NCI-H526 treated with DMSO at 0.1 percent for 48 hours (cell line): ENCODE measurements at regions not wholly inside any gene's neighbourhood (a gene's known extent, or its start where the extent isn't known, plus 50 kb on each side); places are given as distances from the start of the nearest gene placed in this dataset.

Experiments
- DNase-seq: peaks from one replicate; lab custom pipeline; 2025; lab: John Stamatoyannopoulos, UW

DNA sequence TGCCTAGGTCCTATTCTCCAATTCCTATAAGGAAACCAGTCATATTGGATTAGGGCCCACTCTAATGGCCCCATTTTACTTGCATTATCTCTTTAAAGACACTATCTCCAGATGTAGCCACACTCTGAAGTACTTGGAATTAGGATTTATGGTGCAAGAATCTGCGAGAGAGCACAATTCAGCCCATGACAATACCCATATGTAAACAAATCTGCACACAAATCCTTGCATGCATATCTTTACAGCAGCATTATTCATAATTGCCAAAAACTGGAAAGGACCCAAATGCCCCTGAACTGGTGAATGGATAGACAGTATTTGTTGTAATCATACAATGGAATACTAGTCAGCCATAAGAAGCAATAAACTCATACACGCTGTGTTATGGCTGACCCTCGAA is 229.8 kb upstream of the ADAMTS5 start:
- DNase-seq, result no peak

DNA sequence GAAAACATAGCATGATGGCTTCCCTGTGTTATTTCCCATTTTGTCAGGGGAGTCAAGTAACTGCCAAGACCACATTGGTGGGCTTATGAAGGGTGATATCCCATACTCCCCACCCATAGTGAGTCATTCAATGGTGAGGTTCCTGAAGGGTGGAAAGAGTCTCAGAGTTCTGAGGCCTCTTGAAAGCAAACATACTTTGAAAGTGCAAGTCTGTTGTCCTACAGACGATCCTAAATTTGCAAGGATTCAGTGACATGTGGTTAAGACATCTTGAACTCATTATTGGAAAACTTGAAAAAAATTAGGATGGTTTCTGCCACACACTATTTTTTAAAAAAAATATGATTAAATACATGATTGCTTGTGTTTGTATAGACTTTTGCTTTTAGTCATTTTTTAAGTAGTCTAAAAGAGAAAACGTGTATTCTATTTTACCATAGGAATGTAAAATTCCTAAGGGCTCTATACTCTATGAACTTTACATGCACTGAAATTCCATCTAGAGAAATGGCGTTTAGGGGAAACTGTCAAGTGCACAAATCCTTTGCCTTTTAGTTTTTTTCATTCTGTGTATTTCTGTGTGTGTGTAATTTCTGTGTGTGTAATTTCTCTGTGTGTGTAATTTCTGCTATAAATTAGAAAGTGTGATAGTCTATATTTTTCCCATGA is 225.5 kb upstream of the ADAMTS5 start:
- no peak for DNase-seq

DNA sequence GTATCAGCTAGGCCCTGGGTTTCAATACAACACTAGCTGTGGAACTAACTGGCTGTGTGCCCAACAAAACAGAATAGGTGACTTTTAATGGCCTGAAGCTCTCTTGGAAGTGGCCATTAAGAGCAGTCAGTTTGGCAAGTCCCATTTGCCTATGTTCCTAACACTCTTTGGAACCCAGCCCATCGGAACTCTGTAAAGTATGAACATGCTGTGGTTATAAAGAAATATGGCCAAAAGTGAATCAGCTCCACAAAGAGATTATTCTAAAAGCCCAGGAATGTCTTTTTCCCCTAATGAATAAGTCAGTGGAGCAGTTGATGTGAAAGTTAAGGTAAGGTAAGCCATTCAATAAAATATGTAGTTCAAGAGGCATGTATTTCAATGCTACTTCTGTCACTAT is 223.7 kb upstream of the ADAMTS5 start:
- DNase-seq, result no peak

GRCh38 chr21:27189870-27190269 is 223.0 kb upstream of the ADAMTS5 start:
- DNase-seq, result no peak

DNA sequence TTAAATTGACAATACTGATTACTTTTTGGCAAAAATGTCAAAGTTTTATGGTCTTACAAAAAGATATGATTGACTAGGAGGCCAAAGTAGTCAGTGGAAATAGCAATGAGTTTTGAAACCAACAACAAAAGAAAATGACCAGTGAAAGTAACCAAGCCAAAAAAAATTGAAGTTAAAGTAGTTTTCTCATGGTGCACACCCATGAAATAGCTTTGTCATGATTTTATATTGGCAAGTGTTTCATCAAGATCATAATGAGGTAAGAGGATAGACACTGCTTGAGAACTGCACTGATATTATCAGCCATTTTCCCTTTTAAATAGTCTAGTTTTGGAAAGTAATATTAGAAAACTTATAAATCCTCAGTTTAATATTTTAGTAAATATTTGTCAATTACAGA is 206.2 kb upstream of the ADAMTS5 start:
- DNase-seq, result no peak

DNA sequence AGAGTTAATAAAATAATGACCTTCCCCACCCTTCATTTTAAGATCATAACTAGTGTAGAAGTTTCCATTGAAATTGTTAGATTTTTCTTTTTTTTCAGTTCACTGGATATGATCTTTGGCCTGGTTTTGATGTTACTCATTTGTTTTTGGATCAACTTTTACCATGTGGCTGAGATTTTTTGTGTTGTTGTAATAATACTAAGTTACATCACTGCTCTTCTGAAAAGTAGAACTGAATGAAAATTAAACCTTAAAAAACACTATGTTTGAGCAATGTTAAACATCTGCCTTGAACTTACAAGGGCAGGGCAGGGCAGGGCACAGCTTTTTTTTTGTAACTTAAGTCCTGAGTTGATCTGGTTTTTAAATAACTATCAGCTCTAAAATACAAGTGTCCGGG is 204.8 kb upstream of the ADAMTS5 start:
- no peak for DNase-seq

- DNase-seq, result no peak
Observed at GRCh38 chr21:27168084-27168483, 201.2 kb upstream of the ADAMTS5 start.

GRCh38 chr21:27164208-27165177 is 197.6 kb upstream of the ADAMTS5 start:
- DNase-seq, result no peak

DNA sequence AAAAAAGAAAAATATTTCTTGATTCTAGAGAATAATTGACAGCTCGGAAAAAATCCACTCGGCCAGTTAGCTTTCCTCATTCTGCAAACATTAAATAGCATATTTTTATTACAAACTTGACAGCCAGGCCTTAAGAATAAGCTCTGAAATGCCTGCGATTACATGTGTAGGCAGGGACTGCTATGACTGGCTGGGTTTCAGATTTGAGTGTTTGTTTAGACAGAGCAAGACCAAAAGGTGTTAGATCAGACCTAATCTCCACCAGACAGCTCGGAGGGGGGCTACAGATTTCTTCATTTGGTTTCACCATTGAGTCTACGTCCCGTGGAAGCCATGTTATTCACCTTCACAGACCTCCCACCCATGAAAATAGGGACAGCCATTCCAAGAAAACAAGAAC is 192.1 kb upstream of the ADAMTS5 start:
- no peak for DNase-seq

GRCh38 chr21:27157097-27157496 is 190.2 kb upstream of the ADAMTS5 start:
- DNase-seq, result no peak

DNA sequence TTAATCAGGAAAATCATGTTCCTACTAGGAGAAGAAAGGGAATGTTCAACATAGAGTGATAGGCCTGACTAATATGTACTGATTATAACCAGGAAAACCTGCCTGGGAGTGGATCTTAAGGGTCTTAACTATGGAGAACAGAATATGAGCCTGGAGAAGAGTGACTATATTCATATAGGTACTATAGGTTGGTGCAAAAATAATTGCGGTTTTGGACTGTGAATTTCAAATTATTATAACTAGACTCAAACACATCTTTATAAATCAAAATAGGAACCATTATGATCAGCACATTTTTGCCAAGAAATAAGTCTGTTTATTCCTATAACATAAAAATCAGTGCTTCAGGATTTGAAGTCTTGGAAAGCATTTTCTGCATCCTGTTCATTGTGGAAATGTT is 189.8 kb upstream of the ADAMTS5 start:
- no peak for DNase-seq

- no peak for DNase-seq
Observed at GRCh38 chr21:27155130-27155500, 188.2 kb upstream of the ADAMTS5 start.

DNA sequence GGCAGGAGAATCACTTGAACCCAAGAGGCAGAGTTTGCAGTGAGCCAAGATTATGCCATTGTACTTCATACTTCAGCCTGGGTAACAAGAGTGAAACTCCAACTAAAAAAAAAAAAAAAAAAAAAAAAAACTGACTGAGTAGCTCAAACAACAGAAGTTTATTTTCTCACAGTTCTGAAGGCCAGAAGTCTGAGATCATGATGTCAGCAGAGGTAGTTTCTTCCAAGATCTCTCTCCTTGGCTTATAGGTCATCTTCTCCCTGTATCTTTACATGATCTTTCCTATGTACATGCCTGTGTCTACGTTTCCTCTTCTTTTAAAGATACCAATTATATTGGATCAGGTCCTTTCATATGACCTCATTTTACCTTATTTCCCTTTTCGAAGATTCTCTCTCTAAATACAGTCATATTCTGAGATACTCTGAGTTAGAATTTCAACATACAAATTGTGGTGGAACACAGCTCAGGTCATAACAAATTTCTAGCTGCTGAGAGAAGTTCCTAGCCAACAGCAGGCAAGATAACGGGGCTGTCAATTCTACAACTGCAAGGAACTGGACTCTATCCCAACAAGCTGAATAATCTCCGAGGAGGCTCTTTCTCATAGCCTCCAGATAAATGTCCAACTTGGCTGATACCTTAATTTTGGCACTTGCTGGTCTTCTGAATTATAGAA is 187.7 kb upstream of the ADAMTS5 start:
- DNase-seq, result no peak

DNA sequence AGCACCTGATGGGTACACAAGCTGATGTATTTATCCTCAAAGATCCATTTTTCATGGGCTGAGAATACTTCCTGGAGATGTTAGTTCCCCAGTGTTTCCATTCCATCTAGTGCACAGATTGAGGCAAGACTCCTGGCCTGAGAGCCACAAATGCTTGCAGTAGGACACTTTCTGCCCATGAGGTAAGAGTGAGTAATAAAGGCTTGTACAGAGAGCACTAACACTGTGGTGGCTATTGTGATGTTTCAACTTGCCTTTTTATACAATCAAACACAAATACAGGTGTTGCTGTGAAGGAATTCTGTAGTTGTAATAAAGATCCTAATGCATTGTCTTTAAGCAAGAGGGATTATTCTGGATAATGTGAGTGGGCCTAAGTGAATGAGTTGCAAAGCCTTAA is 186.1 kb upstream of the ADAMTS5 start:
- DNase-seq, result no peak

GRCh38 chr21:27149034-27149433 is 182.1 kb upstream of the ADAMTS5 start:
- no peak for DNase-seq

- no peak for DNase-seq
Observed at GRCh38 chr21:27146268-27146667, 179.4 kb upstream of the ADAMTS5 start.

DNA sequence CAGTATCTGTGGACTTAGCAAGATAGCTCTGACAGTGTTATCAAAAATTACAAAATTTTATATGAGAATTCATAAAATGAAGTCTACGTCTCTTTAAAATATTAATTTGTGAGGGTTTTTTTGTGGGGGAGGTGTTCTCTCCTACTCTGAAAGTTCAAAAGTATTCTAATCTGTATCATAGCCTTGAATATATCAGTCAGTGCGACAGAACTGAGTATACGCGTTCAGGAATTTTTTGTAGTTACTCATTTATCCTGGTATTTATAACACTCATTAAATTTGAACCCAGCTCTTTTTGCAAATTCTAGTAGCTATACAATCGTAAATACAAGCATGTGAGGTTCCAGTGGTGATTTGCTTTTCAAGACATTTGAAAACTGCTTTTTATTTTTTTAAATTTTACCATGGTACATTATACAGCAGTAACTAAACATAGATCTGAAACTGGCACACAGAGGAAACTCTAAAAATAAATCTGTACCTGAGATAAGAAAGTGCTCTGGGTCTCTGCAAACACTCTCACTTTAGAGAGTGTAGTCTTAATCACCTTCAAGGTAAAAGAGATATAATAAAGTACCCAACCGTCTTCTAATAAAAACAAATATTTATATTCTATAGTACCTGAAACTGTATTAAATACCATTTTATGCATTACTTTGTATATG is 178.4 kb upstream of the ADAMTS5 start:
- DNase-seq, result no peak

- DNase-seq, result no peak
Observed at GRCh38 chr21:27143476-27143875, 176.6 kb upstream of the ADAMTS5 start.

GRCh38 chr21:27139526-27139925 is 172.6 kb upstream of the ADAMTS5 start:
- no peak for DNase-seq

- no peak for DNase-seq
Observed at GRCh38 chr21:27134516-27134915, 167.6 kb upstream of the ADAMTS5 start.

DNA sequence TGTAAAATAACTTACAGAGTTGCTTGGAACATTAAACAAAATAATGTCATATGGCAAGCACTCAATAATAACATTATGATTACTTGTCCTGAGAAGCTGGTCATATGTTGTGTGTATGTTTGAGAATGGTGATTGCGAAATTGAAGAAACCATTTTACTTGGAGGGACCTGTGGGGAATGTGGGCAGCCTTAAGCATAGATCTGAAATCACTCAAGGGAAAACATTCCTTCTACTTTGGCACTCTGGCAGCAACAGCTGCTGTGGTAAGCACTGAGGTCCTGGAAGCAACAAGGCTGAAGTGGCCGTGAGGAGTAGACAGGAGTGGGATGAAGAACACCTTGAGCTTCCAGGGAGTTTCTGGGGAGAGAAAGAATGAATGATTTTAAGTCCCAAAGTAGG is 165.4 kb upstream of the ADAMTS5 start:
- no peak for DNase-seq

- DNase-seq, result no peak
Observed at GRCh38 chr21:27130154-27130553, 163.3 kb upstream of the ADAMTS5 start.
